Dermis microvascular lymphatic vessel endothelial cell (primary cell): ENCODE measurements at regions not wholly inside any gene's neighbourhood (a gene's known extent, or its start where the extent isn't known, plus 50 kb on each side); places are given as distances from the start of the nearest gene placed in this dataset.

Source experiments
- DNase-seq, 2 donors: peaks; one replicate each; pipeline versions ENCODE4 v3.0.0 to v3.0.0-alpha.2; 2010; ENCODE audit warnings: low read depth in 2 of 2

GRCh38 chr6:126738641-126739040 lies 379.8 kb upstream of the RSPO3 start:
- no peak for DNase-seq

- DNase-seq = no peak
Observed at GRCh38 chr6:126743076-126743475, 375.4 kb upstream of the RSPO3 start.

- DNase-seq = no peak
Observed at GRCh38 chr6:126747728-126748540, 370.5 kb upstream of the RSPO3 start.

- DNase-seq = no peak
Observed at GRCh38 chr6:126753606-126754005, 364.9 kb upstream of the RSPO3 start.

GRCh38 chr6:126761854-126762253 lies 356.6 kb upstream of the RSPO3 start:
- DNase-seq = no peak

- no peak for DNase-seq
Observed at GRCh38 chr6:126764104-126764503, 354.4 kb upstream of the RSPO3 start.

GRCh38 chr6:126764671-126765070 lies 353.8 kb upstream of the RSPO3 start:
- no peak for DNase-seq

GRCh38 chr6:126766820-126767219 lies 351.7 kb upstream of the RSPO3 start:
- DNase-seq = no peak

GRCh38 chr6:126767711-126768110 lies 350.8 kb upstream of the RSPO3 start:
- DNase-seq = no peak

- DNase-seq = no peak
Observed at GRCh38 chr6:126770176-126770575, 348.3 kb upstream of the RSPO3 start.

GRCh38 chr6:126773112-126773805 lies 345.2 kb upstream of the RSPO3 start:
- no peak for DNase-seq

- no peak for DNase-seq
Observed at GRCh38 chr6:126779331-126779730, 339.1 kb upstream of the RSPO3 start.

- DNase-seq = no peak
Observed at GRCh38 chr6:126781582-126781981, 336.9 kb upstream of the RSPO3 start.

GRCh38 chr6:126784161-126784790 lies 334.2 kb upstream of the RSPO3 start:
- DNase-seq = no peak

- no peak for DNase-seq
Observed at GRCh38 chr6:126786262-126786661, 332.2 kb upstream of the RSPO3 start.

- no peak for DNase-seq
Observed at GRCh38 chr6:126787635-126788034, 330.8 kb upstream of the RSPO3 start.

- DNase-seq = no peak
Observed at GRCh38 chr6:126788861-126789365, 329.6 kb upstream of the RSPO3 start.

- no peak for DNase-seq
Observed at GRCh38 chr6:126792340-126793085, 326.0 kb upstream of the RSPO3 start.

GRCh38 chr6:126795161-126795560 lies 323.3 kb upstream of the RSPO3 start:
- no peak for DNase-seq

GRCh38 chr6:126797981-126798380 lies 320.5 kb upstream of the RSPO3 start:
- no peak for DNase-seq

GRCh38 chr6:126803769-126804168 lies 314.7 kb upstream of the RSPO3 start:
- DNase-seq = no peak
